ENCODE measurements at regions not wholly inside any gene's neighbourhood (a gene's known extent, or its start where the extent isn't known, plus 50 kb on each side); places are given as distances from the start of the nearest gene placed in this dataset.

- no peak for TF ChIP-seq CTCF (IDR thresholded peaks at IDR 0.05)
- DNase-seq (ENCODE audit: low spot score) (no peak), ATAC-seq (ENCODE audit: low FRiP score) (no peak)
These were observed 57.9 kb upstream of the CCNG1 start for GRCh38 chr5:163379298-163380155.

GRCh38 chr5:163381832-163382231, 55.6 kb upstream of the CCNG1 start:
- no peak for TF ChIP-seq CTCF (IDR thresholded peaks at IDR 0.05)
- ATAC-seq (ENCODE audit: low FRiP score) (no peak), DNase-seq (ENCODE audit: low spot score) (no peak)

- ATAC-seq (ENCODE audit: low FRiP score) (no peak), DNase-seq (ENCODE audit: low spot score) (no peak)
- TF ChIP-seq CTCF (IDR thresholded peaks at IDR 0.05), result no peak
These were observed 53.6 kb upstream of the CCNG1 start for GRCh38 chr5:163383754-163384153.

GRCh38 chr5:163384669-163385068, 52.7 kb upstream of the CCNG1 start:
- no peak for TF ChIP-seq CTCF (IDR thresholded peaks at IDR 0.05)
- no peak for DNase-seq (ENCODE audit: low spot score)
- ATAC-seq (ENCODE audit: low FRiP score), result no peak

GRCh38 chr5:163385271-163385670, 52.1 kb upstream of the CCNG1 start:
- no peak for DNase-seq (ENCODE audit: low spot score)
- no peak for TF ChIP-seq CTCF (IDR thresholded peaks at IDR 0.05)
- ATAC-seq (ENCODE audit: low FRiP score), result peak; percentile 57

- no peak for ATAC-seq (ENCODE audit: low FRiP score)
- DNase-seq (ENCODE audit: low spot score), result no peak
- no peak for TF ChIP-seq CTCF (IDR thresholded peaks at IDR 0.05)
These were observed 51.6 kb upstream of the CCNG1 start for GRCh38 chr5:163385824-163386223.

- no peak for TF ChIP-seq CTCF (IDR thresholded peaks at IDR 0.05)
- DNase-seq (ENCODE audit: low spot score) (no peak), ATAC-seq (ENCODE audit: low FRiP score) (no peak)
These were observed 51.0 kb upstream of the CCNG1 start for GRCh38 chr5:163386352-163386751.
